ENCODE measurements at regions not wholly inside any gene's neighbourhood (a gene's known extent, or its start where the extent isn't known, plus 50 kb on each side); places are given as distances from the start of the nearest gene placed in this dataset. TPM values are rescaled to one million over a fixed set of nuclear protein-coding genes. Genes with fewer than 3 reads are reported as not detected.

DNA sequence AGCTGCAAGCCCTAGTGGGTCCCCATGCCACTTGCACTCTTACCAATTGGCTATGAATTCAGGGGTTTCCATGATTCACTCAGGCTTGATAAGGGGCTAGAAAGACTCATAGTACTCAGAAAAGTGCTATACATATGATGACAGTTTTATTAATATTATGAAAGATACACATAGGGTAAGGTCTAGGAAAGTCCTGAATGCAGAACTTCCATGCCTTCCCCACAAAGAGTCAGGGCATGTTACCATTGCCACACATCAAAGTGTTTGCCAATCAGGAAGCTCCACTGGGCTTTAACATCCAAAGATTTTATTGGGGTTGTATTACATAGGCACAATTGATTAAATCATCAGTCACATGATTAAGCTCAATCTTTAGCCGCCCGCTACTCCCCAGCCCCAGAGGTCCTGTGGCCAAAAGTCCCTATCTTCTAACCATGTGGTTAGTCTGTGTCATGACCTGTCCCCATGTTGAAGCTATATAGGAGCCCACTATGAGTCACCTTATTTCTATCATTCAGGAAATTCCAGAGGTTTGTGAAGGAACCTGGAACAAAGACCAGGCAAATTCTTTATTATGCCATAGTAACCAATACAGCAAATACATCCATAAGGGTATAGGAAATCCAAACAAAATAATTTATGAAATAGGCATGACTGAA is 635.6 kb downstream of the STPG2 start:
- WGBS (ENCODE audit: low lambda C conversion rate, missing lambda C conversion rate) = 98% methylated on average over 2 of the region's 2 CpGs
- no peaks in the 10 kb centered on the region for H3K36me3 ChIP-seq (replicated peaks; ENCODE audit: insufficient read depth, low read depth)

More for the DNA sequence above, 635.6 kb downstream of the STPG2 start:
- H3K27ac ChIP-seq = no peak overlapping the region
- no peaks in the 10 kb centered on the region for H3K27me3 ChIP-seq
- no peaks in the 10 kb centered on the region for H3K9me2 ChIP-seq (replicated peaks; ENCODE audit: insufficient read depth)
- no peaks in the 10 kb centered on the region for H3K79me2 ChIP-seq
- H4K20me1 ChIP-seq (ENCODE audit: insufficient read depth, poor library complexity, severe bottlenecking) = no peaks in the 10 kb centered on the region
- H3K9me3 ChIP-seq (ENCODE audit: low read depth) = no peaks in the 10 kb centered on the region
- no peak overlapping the region for H3K4me2 ChIP-seq
- H2AFZ ChIP-seq = no peak overlapping the region
- no peaks in the 10 kb centered on the region for H3K4me1 ChIP-seq (ENCODE audit: insufficient read depth)
- TF ChIP-seq EZH2phosphoT487 (IDR thresholded peaks at IDR 0.05; ENCODE audit: low read depth, severe bottlenecking, unreplicated experiment) (no peak), CTCF (IDR thresholded peaks at IDR 0.05; ENCODE audit: poor library complexity) (no peak)
- no peak for DNase-seq (ENCODE audit: low spot score)
- H3K4me3 ChIP-seq = no peak overlapping the region

Small RNA genes lying in the stretch of these regions (small RNA-seq; reads per million reads assigned to genes)
- gene COX7A2P2 = not detected
- not detected for gene RNU6-34P
